Amniotic epithelial cell (primary cell): ENCODE measurements at regions not wholly inside any gene's neighbourhood (a gene's known extent, or its start where the extent isn't known, plus 50 kb on each side); places are given as distances from the start of the nearest gene placed in this dataset.

Source experiments
- DNase-seq: peaks from one replicate; pipeline ENCODE4 v3.0.0-alpha.2; 2010; ENCODE audit warnings: low read depth

- no peak for DNase-seq
These were observed 51.7 kb upstream of the RCN1 start for GRCh38 chr11:32039149-32039548.

GRCh38 chr11:32034680-32035079, 56.2 kb upstream of the RCN1 start:
- DNase-seq: peak; percentile 57

GRCh38 chr11:32034149-32034548, 56.7 kb upstream of the RCN1 start:
- DNase-seq: peak; percentile 98

GRCh38 chr11:32033491-32033890, 57.4 kb upstream of the RCN1 start:
- DNase-seq: peak; percentile 40

- peak; percentile 69 for DNase-seq
These were observed 57.8 kb upstream of the RCN1 start for GRCh38 chr11:32033067-32033466.

GRCh38 chr11:32032478-32032877, 58.4 kb upstream of the RCN1 start:
- peak; percentile 34 for DNase-seq

- no peak for DNase-seq
These were observed 58.8 kb upstream of the RCN1 start for GRCh38 chr11:32032052-32032451.

GRCh38 chr11:32030875-32031503, 59.9 kb upstream of the RCN1 start:
- no peak for DNase-seq

- DNase-seq: peak; percentile 27
These were observed 61.2 kb upstream of the RCN1 start for GRCh38 chr11:32029721-32030120.

GRCh38 chr11:32028201-32028600, 62.7 kb upstream of the RCN1 start:
- DNase-seq: no peak

GRCh38 chr11:32026766-32027165, 64.1 kb upstream of the RCN1 start:
- no peak for DNase-seq

- no peak for DNase-seq
These were observed 65.9 kb upstream of the RCN1 start for GRCh38 chr11:32024948-32025347.

GRCh38 chr11:32023370-32024305, 67.2 kb upstream of the RCN1 start:
- no peak for DNase-seq

- no peak for DNase-seq
These were observed 72.2 kb upstream of the RCN1 start for GRCh38 chr11:32018672-32019071.

- DNase-seq: no peak
These were observed 74.8 kb upstream of the RCN1 start for GRCh38 chr11:32016111-32016510.

GRCh38 chr11:32015427-32015826, 75.4 kb upstream of the RCN1 start:
- peak; percentile 17 for DNase-seq

GRCh38 chr11:32013603-32014002, 77.3 kb upstream of the RCN1 start:
- DNase-seq: no peak

GRCh38 chr11:32012049-32012448, 78.8 kb upstream of the RCN1 start:
- DNase-seq: no peak

- DNase-seq: no peak
These were observed 81.9 kb upstream of the RCN1 start for GRCh38 chr11:32008880-32009551.

- peak; percentile 30 for DNase-seq
These were observed 84.0 kb upstream of the RCN1 start for GRCh38 chr11:32006799-32007388.

- peak; percentile 10 for DNase-seq
These were observed 85.0 kb upstream of the RCN1 start for GRCh38 chr11:32005786-32006416.

GRCh38 chr11:32003335-32003734, 87.5 kb upstream of the RCN1 start:
- no peak for DNase-seq
